ENCODE measurements at regions not wholly inside any gene's neighbourhood (a gene's known extent, or its start where the extent isn't known, plus 50 kb on each side); places are given as distances from the start of the nearest gene placed in this dataset.
"Not testable (repeated sequence)": the region's sequence is repeated elsewhere in the genome, so short reads cannot be mapped to it uniquely, and the experiment has no call there.

DNA sequence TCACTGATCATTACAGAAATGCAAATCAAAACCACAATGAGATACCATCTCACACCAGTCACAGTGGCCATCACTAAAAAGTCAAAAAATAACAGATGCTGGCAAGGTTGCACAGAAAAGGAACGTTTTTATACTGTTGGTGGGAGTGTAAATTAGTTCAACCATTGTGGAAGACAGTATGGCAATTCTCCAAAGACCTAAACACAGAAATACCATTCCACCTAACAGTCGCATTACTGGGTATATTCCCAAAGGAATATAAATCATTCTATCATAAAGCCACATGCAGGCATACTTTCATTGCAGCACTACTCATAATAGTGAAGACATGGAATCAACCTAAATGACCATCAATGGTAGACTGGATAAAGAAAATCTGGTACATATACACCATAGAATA, 83.2 kb upstream of the ARID5B start:
- not testable (repeated sequence) for DNase-seq (ENCODE audit: extremely low read depth, low read depth)

DNA sequence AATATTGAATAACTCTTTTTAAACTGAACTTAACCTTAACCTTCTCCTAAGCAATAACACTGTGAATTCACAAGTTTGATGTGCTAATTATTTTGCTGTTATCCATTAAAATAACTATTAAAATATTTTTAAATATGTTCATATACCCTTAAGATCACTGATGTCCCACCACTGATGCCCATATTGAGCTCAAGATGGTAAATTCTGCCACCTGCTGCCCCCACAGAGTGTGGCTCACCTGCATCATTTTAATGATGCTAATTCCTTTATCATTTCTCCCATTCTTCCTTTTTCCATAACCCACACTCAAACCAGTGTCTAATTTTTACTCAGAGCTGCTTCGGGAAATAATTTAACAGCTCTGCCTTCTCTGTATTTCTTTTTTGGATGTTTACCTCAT, 82.3 kb upstream of the ARID5B start:
- DNase-seq (ENCODE audit: extremely low read depth, low read depth): no peak
- TF ChIP-seq, protein P1, sequence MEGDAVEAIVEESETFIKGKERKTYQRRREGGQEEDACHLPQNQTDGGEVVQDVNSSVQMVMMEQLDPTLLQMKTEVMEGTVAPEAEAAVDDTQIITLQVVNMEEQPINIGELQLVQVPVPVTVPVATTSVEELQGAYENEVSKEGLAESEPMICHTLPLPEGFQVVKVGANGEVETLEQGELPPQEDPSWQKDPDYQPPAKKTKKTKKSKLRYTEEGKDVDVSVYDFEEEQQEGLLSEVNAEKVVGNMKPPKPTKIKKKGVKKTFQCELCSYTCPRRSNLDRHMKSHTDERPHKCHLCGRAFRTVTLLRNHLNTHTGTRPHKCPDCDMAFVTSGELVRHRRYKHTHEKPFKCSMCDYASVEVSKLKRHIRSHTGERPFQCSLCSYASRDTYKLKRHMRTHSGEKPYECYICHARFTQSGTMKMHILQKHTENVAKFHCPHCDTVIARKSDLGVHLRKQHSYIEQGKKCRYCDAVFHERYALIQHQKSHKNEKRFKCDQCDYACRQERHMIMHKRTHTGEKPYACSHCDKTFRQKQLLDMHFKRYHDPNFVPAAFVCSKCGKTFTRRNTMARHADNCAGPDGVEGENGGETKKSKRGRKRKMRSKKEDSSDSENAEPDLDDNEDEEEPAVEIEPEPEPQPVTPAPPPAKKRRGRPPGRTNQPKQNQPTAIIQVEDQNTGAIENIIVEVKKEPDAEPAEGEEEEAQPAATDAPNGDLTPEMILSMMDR (IDR thresholded peaks at IDR 0.05; ENCODE audit: low read depth, low read length): no peak

DNA sequence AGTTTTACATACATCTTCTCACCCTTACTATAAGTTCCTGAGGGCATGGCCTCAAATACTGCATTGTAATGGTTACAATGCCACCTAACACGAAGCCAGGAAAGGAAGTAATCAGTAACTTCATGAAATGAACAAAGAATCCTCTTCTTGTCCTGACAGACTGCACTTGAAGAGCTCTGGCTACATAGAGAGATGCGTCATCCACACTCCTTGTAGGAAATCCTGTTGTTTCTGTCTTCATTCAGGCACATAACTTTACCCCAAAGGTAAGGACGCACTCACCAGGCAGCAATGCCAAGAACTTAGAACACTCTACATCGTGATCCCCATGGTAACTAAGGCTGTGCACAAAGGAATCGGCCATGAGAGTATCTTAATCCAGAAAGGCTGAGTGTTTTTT, 80.3 kb upstream of the ARID5B start:
- no peak for DNase-seq (ENCODE audit: extremely low read depth, low read depth)
- TF ChIP-seq, protein P1 (IDR thresholded peaks at IDR 0.05; ENCODE audit: low read depth, low read length): no peak

DNA sequence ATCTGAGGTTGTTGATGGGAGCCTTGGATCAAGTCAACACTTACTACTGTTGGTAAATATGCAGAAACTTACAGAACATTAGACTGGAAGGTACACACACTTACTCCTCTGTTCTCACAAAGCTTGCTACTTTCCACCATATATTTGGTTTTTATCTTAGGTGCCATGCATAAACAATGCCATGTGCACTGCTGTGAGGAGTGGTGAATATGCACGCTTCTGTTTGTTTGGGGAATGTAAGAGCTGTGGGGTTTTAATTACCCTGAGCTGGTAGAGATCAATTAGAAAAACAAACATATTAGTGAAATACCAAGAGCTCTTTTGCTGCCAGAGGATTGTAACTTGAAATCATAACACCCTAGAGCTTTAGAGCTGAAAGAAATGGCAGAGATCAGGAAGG, 79.8 kb upstream of the ARID5B start:
- TF ChIP-seq, protein P1 (IDR thresholded peaks at IDR 0.05; ENCODE audit: low read depth, low read length): no peak
- no peak for DNase-seq (ENCODE audit: extremely low read depth, low read depth)

DNA sequence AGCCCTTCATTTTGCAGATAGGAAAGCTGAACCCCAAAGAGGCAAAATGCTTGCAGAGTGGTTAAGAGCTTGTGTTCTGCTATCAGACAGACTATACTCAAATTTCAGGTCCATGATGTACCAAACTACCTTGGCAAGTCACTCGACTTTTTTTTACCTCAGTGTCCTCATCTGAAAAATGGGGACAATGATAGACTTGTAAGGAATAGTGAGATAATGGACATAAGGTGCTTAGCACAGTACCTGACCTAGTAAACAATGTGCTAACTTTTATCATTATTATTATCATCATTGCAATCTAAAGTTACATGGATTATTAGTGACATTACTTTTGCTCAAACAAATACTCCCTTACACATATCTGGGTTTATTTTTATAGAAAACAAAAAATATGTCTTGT, 79.4 kb upstream of the ARID5B start:
- no peak for DNase-seq (ENCODE audit: extremely low read depth, low read depth)
- TF ChIP-seq, protein P1 (IDR thresholded peaks at IDR 0.05; ENCODE audit: low read depth, low read length): no peak

DNA sequence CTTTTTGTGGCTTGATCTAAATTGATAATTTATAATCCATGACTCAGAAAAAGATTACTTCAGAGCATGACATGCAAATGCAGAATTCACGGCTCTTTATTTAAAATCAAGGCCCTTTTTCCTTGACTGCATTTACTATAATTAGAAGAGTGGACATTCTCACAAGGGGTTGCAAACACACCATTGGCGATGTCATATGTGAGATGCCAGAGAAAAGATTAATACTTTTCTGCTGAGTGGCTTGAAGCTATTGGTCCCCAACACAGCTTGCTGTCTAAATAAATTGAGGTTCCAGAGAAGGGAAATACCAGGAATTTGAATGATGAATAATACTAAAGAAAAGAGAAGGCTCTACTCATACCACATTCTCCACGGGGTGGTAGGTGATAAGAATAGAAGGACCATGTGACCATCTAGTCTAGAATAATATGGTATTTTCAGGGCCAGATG, 78.7 kb upstream of the ARID5B start:
- TF ChIP-seq, protein P1 (IDR thresholded peaks at IDR 0.05; ENCODE audit: low read depth, low read length): no peak
- no peak for DNase-seq (ENCODE audit: extremely low read depth, low read depth)

DNA sequence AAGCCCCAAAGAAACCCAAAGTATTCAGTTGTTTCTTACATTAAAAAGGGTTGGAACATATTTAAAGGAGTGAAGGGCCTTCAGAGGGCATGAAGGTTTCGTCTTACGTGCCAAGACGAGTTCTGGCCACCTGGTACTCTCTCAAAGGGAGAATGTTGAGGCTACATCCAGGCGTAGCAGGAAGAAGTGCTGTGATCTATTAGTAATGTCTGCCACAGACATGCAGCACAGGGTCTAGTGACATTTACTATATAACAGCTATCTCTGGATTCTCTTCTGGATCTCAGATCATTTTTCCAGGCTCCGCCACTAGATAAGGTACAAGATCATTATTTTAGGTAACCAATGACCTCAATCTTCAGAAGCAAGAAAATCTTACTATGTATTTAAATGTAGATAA, 76.5 kb upstream of the ARID5B start:
- DNase-seq (ENCODE audit: extremely low read depth, low read depth): no peak
- TF ChIP-seq, protein P1 (IDR thresholded peaks at IDR 0.05; ENCODE audit: low read depth, low read length): no peak

DNA sequence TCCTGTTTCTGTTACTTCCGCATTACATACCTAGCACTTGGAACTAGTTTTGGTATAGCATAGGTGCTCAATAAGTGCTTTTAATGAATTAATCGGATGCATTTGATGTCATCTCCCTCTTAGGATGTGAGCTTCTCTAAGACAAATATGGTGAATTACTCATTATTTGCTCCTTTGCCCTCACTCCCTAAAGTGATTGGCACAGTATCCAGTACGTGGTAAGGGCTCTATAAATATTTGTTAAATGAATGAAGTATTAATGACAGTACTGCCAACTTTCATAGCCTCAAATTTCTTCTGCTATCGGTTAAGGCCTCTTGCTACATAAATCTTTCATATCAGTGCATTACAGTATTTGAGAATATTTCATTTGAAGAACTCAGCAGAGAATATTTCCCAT, 75.9 kb upstream of the ARID5B start:
- TF ChIP-seq, protein P1 (IDR thresholded peaks at IDR 0.05; ENCODE audit: low read depth, low read length): no peak
- DNase-seq (ENCODE audit: extremely low read depth, low read depth): no peak

Data from AG09319 (cell line).